Fibroblast of the conjunctiva (primary cell): ENCODE measurements at regions not wholly inside any gene's neighbourhood (a gene's known extent, or its start where the extent isn't known, plus 50 kb on each side); places are given as distances from the start of the nearest gene placed in this dataset.

Source experiments
- DNase-seq: peaks from one replicate; pipeline ENCODE4 v3.0.0-alpha.2; 2010; ENCODE audit warnings: low read depth

DNA sequence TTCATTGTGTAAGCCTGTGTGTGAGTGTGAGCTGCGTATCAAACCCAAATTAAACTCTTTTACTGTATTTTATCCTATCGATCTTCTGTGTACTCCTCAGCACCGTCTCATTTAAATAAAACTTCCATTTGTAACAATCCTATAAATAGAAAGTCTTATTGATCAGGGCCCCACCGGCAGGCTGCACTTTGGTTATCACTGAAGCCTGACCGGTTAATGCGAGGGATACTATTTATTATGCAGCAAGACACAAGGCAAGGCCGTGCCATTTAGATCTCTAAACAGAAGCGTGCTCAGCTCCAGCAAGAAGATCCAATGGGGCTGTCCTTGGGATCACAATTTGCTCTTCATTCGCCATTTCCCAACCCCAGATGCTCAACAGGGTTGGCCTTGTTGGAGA, 252.6 kb upstream of the TSHZ3 start:
- no peak for DNase-seq

GRCh38 chr19:31602548-31602947, 253.3 kb upstream of the TSHZ3 start:
- DNase-seq, result no peak

DNA sequence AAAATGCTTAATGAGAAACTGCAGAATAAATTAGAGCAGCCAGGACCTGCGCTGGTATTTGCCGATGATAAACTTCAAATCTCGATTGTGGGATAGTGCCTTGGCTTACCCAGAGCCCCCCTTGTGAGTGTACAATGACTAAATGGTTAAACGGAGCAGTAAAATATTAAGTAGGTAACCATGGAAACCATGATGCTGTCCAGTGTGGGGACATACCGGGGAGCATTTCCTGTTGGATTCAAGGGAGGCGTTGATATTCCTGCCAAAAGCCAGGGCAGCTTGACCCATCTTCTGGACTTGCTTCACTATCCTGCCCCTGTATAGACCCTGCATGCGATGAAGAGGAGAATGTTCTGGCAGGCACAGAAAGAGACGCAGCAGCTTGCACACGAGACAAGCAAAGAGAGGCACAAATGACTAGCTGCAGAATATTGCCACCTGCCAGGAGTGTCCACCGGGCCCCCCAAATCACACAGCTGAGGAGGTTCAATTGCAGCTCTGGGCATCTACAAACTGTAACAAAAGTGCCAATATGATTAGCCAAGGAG, 255.3 kb upstream of the TSHZ3 start:
- no peak for DNase-seq

DNA sequence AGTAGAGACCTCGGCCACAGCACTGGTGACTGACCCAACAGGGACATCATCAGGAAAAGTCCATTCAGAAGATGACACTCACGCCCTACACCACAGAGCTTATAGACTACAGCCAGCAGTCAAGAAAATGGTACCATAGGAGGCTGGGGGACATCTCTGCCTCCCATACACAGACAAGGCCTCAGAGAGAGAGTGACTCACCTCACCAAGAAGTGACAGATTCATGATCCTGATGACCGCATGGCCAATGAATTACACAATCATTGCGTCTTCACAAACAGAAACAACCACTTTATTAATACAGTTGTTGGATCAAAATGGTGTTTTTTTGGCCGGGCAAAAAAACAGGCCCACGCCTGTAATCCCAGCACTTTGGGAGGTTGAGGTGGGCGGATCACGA, 260.8 kb upstream of the TSHZ3 start:
- no peak for DNase-seq

DNA sequence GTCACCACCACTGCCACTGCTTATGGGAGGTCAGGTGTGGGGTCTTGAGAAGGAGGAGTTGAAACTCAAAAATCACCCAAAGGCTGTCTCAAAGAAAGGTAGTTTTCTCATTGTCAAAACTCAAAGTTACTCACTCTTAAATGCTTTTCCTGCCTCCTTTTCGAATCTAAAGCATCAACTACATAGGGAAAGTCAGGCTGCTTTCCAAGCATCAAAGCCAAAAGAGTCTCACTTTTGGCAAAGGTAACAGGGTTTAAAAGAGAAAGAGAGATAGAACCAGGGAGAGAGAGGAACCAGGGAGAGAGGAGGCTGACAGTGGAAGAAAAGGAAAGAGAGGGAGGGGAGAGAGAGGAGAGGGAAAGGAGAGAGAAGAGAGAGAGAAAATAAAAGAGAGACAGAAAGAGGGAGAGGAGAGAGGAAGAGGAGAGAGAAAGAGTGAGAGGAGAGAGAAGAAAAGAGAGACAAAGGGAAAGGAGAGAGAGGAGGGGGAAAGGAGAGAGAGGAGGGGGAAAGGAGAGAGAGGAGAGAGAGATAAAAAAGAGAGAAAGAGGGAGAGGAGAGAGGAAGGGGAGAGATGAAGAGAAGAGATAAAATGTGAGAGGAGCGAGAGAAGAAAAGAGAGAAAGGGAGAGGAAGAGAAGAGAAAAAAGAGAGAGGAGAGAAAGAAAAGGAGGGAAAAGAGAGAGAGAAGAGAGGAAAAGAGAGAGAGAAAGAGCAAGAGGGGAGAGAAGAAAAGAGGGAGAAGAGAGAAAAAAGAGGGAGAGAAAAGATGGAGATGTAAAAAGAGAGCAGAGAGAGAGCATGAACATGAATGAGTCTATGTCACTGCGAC, 262.0 kb upstream of the TSHZ3 start:
- no peak for DNase-seq

DNA sequence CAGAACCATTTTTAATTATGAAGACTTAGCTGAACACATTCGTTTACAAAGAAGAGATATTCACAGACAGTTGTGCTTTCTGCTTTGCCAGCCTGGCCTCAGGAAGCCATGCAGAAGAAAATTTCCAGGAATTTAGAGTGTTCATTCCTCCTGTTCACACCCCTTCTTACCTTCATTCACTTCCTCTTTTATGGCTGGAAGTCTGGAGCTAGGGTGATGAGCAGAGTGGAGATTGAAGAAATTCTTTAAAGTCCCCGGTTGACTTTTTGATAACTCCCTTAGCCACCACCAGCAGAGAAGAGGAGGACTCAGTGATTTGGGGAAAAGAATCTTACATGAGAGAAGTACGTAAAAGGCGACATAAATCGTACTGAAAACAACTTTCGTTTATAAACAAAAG, 263.6 kb upstream of the TSHZ3 start:
- no peak for DNase-seq

DNA sequence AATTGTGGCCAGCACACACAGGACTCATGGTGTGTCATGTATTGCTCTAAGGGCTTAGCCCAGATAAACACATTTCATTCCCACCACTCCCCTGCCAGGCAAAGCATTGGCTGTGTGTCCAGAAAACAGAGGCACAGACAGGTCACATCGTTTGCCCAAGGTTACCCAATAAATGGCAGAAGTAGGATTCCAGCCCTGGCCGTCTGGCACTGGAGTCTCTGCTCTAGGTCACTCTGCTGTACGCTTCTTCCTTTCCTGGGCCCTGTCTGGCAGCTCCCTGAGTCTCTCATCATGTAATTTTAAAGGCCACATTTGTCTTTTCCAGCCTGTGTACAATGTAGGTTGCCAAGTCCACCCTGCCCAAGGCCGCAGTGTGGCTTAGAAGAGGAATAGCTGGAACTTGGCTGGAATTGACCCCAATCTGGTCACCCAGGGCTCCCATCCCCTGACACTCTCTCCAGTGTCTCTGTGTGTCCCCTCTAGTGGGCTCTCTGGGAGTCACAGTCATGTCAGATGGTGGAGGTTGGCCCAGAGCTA, 264.5 kb upstream of the TSHZ3 start:
- no peak for DNase-seq

DNA sequence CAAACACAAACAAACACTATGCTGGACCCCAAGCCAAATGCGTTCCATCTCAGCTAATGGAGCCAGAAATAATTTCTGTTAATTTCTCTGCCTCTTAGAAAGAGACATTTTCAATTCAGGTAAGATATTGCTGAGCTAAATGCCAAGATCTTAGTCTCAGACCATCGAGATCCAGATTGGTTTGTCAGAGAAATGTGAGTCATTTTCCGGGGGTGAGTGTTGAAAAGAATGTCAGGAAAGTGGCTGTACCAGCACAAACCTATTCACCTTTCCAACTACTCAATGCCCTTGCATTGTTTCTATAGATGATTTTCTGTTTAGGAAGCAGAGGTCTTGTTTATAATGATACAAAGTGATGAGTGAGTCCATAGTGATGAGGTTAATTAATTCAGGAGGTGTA, 266.8 kb upstream of the TSHZ3 start:
- DNase-seq, result no peak

- no peak for DNase-seq
These were observed 267.9 kb upstream of the TSHZ3 start for GRCh38 chr19:31617010-31617585.

DNA sequence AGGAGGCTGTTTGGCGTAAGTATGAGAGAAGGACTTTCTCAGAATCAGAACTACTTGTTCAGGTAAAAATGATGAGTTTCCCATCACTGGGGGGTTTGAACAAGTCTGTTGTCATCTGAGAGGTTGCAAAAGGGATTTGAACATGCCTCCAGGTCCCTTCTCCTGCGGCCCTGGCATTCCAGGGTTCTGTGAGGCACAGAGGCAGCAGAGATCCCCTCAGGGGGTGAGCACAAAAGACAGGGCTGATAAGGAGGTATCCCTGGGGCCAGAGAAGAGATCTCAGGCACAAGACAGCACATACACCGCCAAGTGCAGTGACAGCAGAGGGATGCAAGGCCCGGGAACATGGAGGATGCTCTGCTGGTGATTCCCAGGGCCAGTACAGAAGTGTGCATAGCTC, 275.8 kb upstream of the TSHZ3 start:
- no peak for DNase-seq

- DNase-seq, result no peak
These were observed 276.3 kb upstream of the TSHZ3 start for GRCh38 chr19:31625575-31625974.

DNA sequence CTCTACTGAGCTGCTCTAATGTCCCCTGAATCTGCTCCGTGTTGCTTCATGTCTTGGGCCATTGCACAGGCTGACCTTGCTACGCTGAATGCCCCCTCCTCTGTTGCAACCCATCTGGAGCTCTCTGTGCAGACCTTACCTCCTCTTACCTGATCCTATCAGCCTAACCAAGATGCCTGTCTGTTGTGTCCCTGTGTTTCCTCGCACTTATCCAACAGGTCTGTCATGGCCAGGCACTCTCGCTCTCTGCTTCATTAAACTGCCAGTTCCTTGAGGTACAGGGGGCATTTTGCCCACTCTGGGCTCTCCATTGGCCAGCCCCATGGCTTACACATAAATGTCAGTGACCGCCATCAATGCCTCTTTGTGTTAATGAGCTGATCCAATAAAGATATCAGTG, 277.7 kb upstream of the TSHZ3 start:
- DNase-seq, result no peak

DNA sequence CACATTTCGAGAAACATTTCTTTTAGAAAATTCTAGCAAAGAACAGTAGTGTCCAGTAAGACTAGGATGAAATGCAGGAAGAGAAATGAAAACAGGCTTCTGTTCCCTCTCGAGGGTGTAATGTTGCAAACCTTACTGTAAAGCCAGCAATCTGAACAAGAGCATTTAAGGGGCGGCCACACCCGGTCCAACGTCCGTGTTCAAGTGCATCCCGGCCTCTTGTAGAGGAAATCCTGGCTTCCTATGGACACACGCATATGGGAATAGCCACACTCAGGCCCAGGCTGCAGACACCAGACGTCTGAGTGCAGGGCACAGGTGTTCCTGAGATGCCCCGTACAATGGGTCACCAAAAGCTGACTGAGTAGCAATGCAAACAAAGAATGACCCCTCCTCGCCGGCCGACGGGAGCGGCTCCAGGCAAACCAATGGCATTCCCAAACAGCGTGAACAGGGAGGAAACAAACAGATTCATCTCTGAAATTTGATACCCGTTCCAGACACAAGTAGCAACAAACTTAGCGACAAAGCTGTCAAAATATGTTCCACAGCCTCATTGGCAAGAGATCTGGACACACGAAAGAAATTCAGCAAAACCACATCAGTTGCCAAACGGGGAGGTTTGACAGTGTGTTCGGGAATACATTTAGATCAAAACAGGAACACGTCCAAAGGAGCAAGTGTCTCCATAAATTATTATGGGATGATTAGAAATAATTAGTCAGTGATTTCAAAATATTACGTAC, 278.6 kb upstream of the TSHZ3 start:
- no peak for DNase-seq

DNA sequence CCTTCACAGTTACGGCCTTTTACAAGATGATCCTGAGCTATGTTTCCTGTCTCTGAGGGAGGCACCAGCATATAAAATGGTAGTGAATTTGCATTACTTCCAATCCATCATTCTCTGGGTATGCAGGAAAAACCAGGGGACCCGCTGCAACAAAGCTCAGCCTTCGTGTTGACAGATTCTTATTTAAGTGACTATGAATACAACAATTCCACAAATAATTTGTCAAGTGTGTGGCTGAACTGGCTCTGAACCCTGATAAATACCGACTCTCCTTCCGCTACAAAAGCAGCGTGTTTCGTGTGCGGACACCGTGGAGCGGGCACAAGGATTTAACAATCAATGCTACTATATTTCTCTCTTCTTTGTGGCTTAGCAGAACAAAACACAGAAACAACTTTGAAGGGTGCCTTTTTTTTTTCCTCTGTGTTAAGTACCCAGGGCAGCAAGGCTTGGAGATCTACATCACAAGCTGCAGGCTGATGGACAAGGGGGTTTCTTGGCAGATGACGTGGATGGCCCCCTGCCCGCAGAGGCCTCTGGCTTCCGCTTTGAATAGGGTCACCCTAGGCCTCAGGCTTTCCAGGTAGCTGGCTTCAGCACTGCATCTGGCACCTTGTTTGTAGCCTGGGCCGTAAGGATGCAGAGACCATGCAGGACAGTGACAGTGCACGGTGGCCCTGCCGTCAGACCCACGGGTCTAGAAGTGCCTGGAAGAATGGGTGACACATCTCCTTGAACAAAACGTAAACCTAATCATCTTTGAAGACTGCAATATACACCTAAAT, 280.5 kb upstream of the TSHZ3 start:
- DNase-seq, result no peak

- DNase-seq, result no peak
These were observed 283.8 kb upstream of the TSHZ3 start for GRCh38 chr19:31633014-31633413.

DNA sequence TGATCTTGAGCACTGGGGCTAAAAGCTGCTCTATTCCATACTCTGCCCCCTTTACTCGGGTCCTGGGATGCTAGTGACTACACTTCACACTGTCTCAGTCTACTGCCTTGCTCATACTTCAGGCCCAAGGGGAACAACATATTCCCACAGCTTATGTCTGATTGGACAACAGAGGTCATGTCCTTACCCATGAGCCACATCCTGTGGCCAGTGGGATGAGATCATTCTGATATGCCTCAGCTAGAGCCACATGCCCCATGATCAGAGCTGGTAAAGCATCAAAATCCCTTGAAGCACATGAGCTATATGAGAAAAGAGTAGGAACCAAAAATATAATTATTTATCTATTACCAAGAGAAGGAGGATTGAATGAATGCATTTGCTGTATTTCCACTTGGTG, 290.1 kb upstream of the TSHZ3 start:
- DNase-seq, result no peak

DNA sequence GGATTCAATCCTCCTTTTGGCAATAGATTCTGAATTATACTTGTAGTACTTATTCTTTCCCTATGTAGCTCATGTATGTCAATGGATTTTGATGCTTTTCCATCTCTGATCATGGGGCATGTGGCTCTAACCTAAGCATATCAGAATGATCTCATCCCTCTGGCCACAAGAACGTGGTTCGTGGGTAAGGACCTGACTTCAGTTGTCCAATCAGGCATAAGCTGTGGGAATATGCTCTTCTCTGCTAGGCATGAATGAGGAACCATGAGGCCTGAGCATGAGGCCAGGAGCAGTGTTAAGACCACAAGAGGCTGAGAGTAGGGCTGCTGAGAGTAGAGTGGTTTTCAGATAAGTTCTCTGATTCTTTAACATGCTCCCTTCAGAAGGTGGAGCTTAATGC, 292.4 kb upstream of the TSHZ3 start:
- no peak for DNase-seq

- no peak for DNase-seq
These were observed 299.1 kb upstream of the TSHZ3 start for GRCh38 chr19:31648347-31648746.

DNA sequence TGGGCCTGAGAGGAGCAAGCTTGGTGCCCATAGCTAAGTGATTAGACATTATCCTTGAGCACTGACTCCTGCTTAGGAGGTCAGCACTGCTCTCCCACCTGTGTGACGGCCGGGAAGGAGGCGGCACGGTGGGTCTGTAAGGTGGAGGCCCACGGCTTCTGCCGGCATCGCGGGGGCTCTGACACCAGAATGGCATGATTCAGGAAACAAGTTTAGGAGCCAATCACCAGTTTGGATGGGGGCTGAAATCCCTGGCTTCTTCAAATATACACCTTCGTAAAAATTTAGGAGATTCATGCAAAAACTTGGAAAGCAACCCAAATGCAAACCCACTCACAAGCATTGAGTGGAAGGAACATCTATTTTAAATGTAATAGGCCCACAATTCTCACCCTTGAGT, 307.3 kb upstream of the TSHZ3 start:
- no peak for DNase-seq

DNA sequence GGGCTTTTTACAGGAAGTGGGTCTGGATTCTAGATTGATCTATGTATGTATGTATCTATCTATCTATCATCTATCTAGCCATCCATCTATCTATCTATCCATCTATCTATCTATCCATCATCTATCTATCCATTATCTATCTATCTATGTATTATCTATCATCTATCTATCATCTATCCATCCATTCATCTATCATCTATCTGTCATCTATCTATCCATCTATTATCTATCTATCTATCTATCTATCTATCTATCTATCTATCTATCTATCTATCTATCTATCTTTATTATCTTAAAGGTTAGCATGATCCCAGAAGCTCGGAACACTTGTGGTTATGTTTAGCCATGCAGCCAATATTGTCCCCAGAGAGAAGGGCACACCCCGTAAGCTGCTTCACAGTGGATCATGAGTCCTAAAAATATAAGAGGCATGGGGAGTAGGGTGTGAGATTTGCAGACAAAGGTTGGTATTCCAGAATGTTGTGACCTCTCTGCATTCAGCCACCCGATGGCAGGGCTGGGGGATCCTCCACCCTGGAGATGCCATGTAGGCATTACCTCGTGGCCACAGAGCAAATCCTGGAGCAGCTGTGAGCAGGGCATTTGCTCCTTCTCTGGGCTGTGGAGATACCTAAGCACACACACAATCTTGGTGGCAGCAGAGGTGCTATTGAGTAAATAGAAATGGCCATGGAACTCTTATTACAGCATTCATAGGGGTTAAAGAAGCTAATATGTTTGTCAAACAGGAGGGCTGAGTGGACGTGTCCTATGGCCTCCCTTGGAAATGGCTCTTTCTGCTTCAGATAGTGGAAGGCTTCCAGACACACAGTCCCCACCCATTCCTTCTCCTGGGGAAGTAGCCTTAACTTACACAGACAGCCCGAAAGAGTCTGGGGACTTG, 310.0 kb upstream of the TSHZ3 start:
- no peak for DNase-seq

- DNase-seq, result no peak
These were observed 310.6 kb upstream of the TSHZ3 start for GRCh38 chr19:31659897-31660210.
